GM12873 (cell line): ENCODE measurements at regions not wholly inside any gene's neighbourhood (a gene's known extent, or its start where the extent isn't known, plus 50 kb on each side); places are given as distances from the start of the nearest gene placed in this dataset.

Experiments
- CTCF ChIP-seq: IDR thresholded peaks from 2 replicates; pipeline ENCODE4 v1.5.1; 2012; ENCODE audit warnings: low read depth, mild to moderate bottlenecking, moderate library complexity, low read length, control low read depth; ENCODE audit not compliant: insufficient read depth; ENCODE audit errors: missing control alignments

DNA sequence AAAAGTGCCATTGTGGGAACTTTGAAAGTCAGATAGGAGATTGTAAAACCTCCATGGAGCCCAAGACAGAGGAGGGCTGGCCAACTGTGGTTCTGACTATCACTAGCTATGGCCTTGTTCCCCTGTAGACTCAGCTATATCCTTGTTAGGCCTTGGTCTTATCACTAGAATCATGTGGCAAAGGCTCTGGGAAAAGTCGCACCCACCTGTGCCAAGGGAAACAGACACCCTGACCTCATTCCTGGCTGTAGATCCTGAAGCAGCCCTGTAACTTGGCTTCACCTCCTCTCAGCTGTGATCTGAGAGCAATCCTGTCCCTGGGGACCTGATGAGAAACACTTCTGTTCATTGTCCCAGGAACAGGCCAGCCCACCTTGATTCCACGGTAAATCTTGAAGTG lies 566.2 kb downstream of the TMEM135 start:
- TF ChIP-seq CTCF = no peak

DNA sequence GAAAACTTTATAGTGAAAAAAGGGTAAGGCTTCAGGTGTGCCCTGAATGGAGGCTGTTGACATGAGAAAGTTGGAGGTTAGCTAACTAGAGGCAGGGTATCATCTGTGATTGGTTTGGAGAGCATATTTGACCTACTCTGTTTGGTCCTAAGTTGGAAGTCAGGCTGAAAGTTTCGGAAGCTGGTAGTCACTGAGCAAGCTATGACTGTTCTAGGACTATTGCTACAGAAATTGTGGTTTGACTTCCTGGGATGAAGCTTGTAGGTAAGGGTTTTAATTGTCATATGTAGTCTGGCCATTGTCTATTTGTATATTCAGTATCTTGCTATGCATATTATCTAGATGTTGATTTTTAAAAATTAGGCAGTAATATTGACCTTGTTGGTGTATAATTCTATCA lies 565.0 kb downstream of the TMEM135 start:
- TF ChIP-seq CTCF = no peak

- TF ChIP-seq CTCF = no peak
These were observed 563.2 kb downstream of the TMEM135 start for GRCh38 chr11:87600938-87601337.

GRCh38 chr11:87597725-87598124 lies 560.0 kb downstream of the TMEM135 start:
- no peak for TF ChIP-seq CTCF

- no peak for TF ChIP-seq CTCF
These were observed 558.4 kb downstream of the TMEM135 start for GRCh38 chr11:87596176-87596575.

GRCh38 chr11:87589082-87589481 lies 551.3 kb downstream of the TMEM135 start:
- TF ChIP-seq CTCF = no peak

DNA sequence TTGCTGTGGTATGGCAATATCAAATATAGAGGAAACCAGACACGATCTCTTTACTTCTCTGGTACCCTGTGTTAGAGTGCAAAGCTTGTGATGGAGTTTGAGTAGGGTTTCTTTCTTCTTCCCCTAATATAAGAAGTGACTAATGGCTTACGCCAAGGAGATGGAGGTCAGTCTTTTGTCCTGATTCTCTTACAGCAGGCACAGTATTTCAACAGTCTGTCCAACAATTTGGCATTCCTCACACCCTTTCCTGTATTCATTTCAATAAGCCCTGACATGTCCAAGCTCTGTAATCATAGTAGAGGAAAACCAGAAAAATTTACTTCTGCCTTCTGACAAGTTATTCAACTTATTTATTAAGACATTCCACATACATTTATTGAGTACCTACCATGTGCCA lies 546.2 kb downstream of the TMEM135 start:
- no peak for TF ChIP-seq CTCF
